Panc1 (cell line): ENCODE measurements at regions not wholly inside any gene's neighbourhood (a gene's known extent, or its start where the extent isn't known, plus 50 kb on each side); places are given as distances from the start of the nearest gene placed in this dataset.
"Not testable (repeated sequence)": the region's sequence is repeated elsewhere in the genome, so short reads cannot be mapped to it uniquely, and the experiment has no call there.

Experiments
- ATAC-seq: fragments of 200-7000 bp; cut with Tn5 transposase; 2 replicates; pipeline ENCODE4 v1.9.1; 2020; ENCODE audit warnings: mild to moderate bottlenecking, moderate library complexity
- BruUV-seq: library from RNA; stranded (reverse); fragments of 400-500 nt; replicated peaks from 2 replicates; lab custom pipeline; 2021; lab: Mats Ljungman, UMichigan
- CTCF ChIA-PET: fragments of 300-600 bp; sonication (Branson Sonifier 250); formaldehyde crosslinking; loops from one replicate; lab custom pipeline; 2022; ENCODE audit warnings: antibody characterized with exemption; lab: Charles Lee
- POLR2A ChIA-PET: fragments of 300-600 bp; sonication (Branson Sonifier 250); formaldehyde crosslinking; loops from one replicate; lab custom pipeline; 2022; ENCODE audit warnings: antibody characterized with exemption; lab: Charles Lee
- DNase-seq: peaks from one replicate; pipeline ENCODE4 v3.0.0-alpha.2; 2010; ENCODE audit warnings: low read depth, low spot score
- H3K27ac ChIP-seq: 2 replicates; pipeline ENCODE4 v1.5.1; 2011; ENCODE audit warnings: mild to moderate bottlenecking, low read length, inconsistent platforms
- H3K27me3 ChIP-seq: fragments of 200-500 bp; sonication (Bioruptor generic); 2 replicates; pipeline ENCODE4 v1.6.0; 2014; ENCODE audit warnings: low read length, inconsistent platforms; ENCODE audit not compliant: control insufficient read depth, insufficient read depth
- H3K36me3 ChIP-seq: fragments of 200-500 bp; sonication (Bioruptor generic); 2 replicates; pipeline ENCODE4 v1.5.1; 2014; ENCODE audit warnings: inconsistent platforms, mild to moderate bottlenecking, low read length, moderate library complexity; ENCODE audit not compliant: control insufficient read depth, insufficient read depth
- H3K4me1 ChIP-seq: 2 replicates; pipeline ENCODE4 v1.5.1; 2011; ENCODE audit warnings: inconsistent platforms, mild to moderate bottlenecking, low read length, moderate library complexity; ENCODE audit not compliant: control insufficient read depth, insufficient read depth
- H3K4me3 ChIP-seq, 2 experiments: 2 replicates each; pipeline ENCODE4 v1.5.1; 2011 to 2012; ENCODE audit warnings: low read depth in 2 of 2, low read length in 2 of 2, mild to moderate bottlenecking in 2 of 2, inconsistent platforms in 1 of 2, moderate library complexity in 1 of 2
- H3K9me3 ChIP-seq: fragments of 200-500 bp; sonication (Bioruptor generic); 2 replicates; pipeline ENCODE4 v1.5.1; 2014; ENCODE audit warnings: low read depth, mild to moderate bottlenecking, inconsistent platforms, low read length, moderate library complexity; ENCODE audit not compliant: control insufficient read depth, insufficient read depth
- POLR2AphosphoS5 ChIP-seq: IDR thresholded peaks from 2 replicates; pipeline ENCODE4 v1.6.1; 2012; ENCODE audit warnings: mild to moderate bottlenecking, low read depth, low read length, moderate library complexity
- REST ChIP-seq, 2 experiments: IDR thresholded peaks; 2 replicates each; pipeline ENCODE4 v1.6.1; 2011 to 2012; ENCODE audit warnings: low read depth in 2 of 2, control low read depth in 1 of 2, low read length in 1 of 2, mild to moderate bottlenecking in 1 of 2, moderate library complexity in 1 of 2; ENCODE audit not compliant: insufficient read depth in 1 of 2
- SIN3A ChIP-seq: IDR thresholded peaks from 2 replicates; pipeline ENCODE4 v1.6.1; 2012; ENCODE audit warnings: low read depth, mild to moderate bottlenecking, low read length, moderate library complexity, borderline replicate concordance; ENCODE audit not compliant: insufficient read depth
- TCF7L2 ChIP-seq: IDR thresholded peaks from 2 replicates; pipeline ENCODE4 v1.6.1; 2011; ENCODE audit warnings: mild to moderate bottlenecking, low read depth, low read length, inconsistent platforms
- in situ Hi-C: cut with HindIII; loops from 2 replicates; pipeline ENCODE4 v1.10.0; 2016; ENCODE audit warnings: low sequenced_read_pairs, low pct_unique_long_range_greater_than_20kb
- intact Hi-C: fragments of 100-400 bp; cut with micrococcal nuclease; formaldehyde crosslinking; loops from one replicate; pipeline ENCODE4 v1.10.0; 2022; ENCODE audit not compliant: unreplicated experiment
- TF ChIP-seq, protein P1 (sequence below): fragments of 450-650 bp; IDR thresholded peaks from 2 replicates; pipeline ENCODE4 v1.5.1; 2017; ENCODE audit warnings: mild to moderate bottlenecking

- in situ Hi-C loops (no loop called here), intact Hi-C loops (loop anchor here (10.0 kb wide), 1 partner anchor 119 kb away; the partner anchor contains the start of gene ZNF726)
- TF ChIP-seq SIN3A (no peak), POLR2AphosphoS5 (peak; percentile 74), REST (IDR thresholded peaks at IDR 0.05; ENCODE audit: insufficient read depth in 1 of 2, low read depth in 2 of 2, low read length in 1 of 2) (no peak), TCF7L2 (no peak)
- TF ChIP-seq, protein P1, sequence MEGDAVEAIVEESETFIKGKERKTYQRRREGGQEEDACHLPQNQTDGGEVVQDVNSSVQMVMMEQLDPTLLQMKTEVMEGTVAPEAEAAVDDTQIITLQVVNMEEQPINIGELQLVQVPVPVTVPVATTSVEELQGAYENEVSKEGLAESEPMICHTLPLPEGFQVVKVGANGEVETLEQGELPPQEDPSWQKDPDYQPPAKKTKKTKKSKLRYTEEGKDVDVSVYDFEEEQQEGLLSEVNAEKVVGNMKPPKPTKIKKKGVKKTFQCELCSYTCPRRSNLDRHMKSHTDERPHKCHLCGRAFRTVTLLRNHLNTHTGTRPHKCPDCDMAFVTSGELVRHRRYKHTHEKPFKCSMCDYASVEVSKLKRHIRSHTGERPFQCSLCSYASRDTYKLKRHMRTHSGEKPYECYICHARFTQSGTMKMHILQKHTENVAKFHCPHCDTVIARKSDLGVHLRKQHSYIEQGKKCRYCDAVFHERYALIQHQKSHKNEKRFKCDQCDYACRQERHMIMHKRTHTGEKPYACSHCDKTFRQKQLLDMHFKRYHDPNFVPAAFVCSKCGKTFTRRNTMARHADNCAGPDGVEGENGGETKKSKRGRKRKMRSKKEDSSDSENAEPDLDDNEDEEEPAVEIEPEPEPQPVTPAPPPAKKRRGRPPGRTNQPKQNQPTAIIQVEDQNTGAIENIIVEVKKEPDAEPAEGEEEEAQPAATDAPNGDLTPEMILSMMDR, result peak; percentile 27; the same call in 1 of the 2 replicates
- H3K4me1 ChIP-seq, result 0 out of 2 replicates have a peak, but pooled peaks cover 3% of the 10 kb centered on the region
- DNase-seq (no peak), ATAC-seq (peak; percentile 98)
- H3K27ac ChIP-seq, result peak overlapping the region; percentile 83
- BruUV-seq, result no TSS peak
- ChIA-PET CTCF (interaction anchor here (0.6 kb wide), 1 partner anchor 568 kb away, joined by 4 read pairs; no protein-coding TSS in a partner anchor), POLR2A (interaction anchor here (0.6 to 1.0 kb wide), 2 partner anchors 25 to 618 kb away, joined by 3 to 5 read pairs; no protein-coding TSS in a partner anchor)
- H3K4me3 ChIP-seq, result peak overlapping the region; percentile 72 to 90
- no peaks in the 10 kb centered on the region for H3K27me3 ChIP-seq
- no peaks in the 10 kb centered on the region for H3K9me3 ChIP-seq
- peaks cover 5% of the 10 kb centered on the region; the same call in 1 of the 2 replicates for H3K36me3 ChIP-seq
These were observed 53.6 kb upstream of the ZNF254 start for GRCh38 chr19:24033301-24033962.

DNA sequence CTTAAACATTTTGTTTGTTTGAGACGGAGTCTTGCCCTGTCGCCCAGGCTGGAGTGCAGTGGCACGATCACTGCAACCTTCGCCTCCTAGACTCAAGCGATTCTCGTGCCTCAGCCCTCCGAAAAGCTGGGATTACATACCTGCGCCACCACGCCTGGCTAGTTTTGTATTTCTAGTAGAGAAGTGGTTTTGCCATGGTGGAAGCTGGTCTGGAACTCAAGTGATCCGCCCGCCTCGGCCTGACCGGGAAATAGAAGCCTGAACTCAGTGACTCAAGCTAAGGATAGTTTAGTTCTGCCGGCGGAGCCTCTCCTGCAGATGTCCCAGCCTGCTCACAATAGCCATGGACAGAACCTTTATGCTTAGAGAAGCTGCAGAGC is 53.0 kb upstream of the ZNF254 start:
- intact Hi-C loops, result loop anchor here (10.0 kb wide), 1 partner anchor 119 kb away; the partner anchor contains the start of gene ZNF726
- Histone ChIP-seq H3K4me3 (peak overlapping the region; percentile 72 to 90), H3K27ac (peak overlapping the region; percentile 83), H3K36me3 (peaks cover 5% of the 10 kb centered on the region; the same call in 1 of the 2 replicates), H3K4me1 (0 out of 2 replicates have a peak, but pooled peaks cover 3% of the 10 kb centered on the region), H3K9me3 (no peaks in the 10 kb centered on the region), H3K27me3 (no peaks in the 10 kb centered on the region)
- ChIA-PET POLR2A (interaction anchor here (0.6 to 1.0 kb wide), 2 partner anchors 25 to 618 kb away, joined by 3 to 5 read pairs; no protein-coding TSS in a partner anchor), CTCF (no interaction called here)
- BruUV-seq, result no TSS peak
- in situ Hi-C loops, result no loop called here
- ATAC-seq, result peak; percentile 42
- no peak for DNase-seq
- TF ChIP-seq POLR2AphosphoS5 (no peak), SIN3A (no peak), TCF7L2 (no peak), REST (IDR thresholded peaks at IDR 0.05; ENCODE audit: insufficient read depth in 1 of 2, low read depth in 2 of 2, low read length in 1 of 2) (no peak)
- TF ChIP-seq, protein P1, result no peak

DNA sequence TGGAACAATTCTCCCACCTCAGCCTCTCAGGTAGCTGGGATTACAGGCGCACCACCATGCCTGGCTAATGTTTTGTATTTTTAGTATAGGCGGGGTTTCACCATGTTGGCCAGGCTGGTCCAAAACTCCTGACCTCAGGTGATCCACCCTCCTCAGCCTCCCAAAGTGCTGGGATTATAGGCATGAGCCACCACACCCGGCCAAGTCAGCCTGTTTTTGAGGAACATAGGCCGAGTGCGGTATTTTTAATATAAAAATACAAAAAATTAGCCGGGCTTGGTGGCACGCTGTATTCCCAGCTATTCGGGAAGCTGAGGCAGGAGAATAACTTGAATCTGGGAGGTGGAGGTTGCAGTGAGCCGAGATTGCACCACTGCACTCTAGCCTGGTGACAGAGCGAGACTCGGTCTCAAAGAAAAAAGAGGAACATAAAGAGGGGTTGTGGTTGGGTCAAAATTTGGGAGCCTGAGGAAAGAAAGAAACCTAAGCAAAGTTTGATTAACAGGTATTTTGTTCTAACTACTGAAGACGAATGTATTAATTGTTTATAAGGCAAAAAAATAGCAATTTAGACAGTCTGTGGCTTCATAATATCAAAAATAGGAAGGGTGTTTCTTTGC is 51.6 kb upstream of the ZNF254 start:
- intact Hi-C loops, result loop anchor here (10.0 kb wide), 1 partner anchor 121 kb away; the partner anchor contains the start of gene ZNF726
- H3K27me3 ChIP-seq, H3K36me3 ChIP-seq, H3K9me3 ChIP-seq, H3K27ac ChIP-seq, BruUV-seq, in situ Hi-C loops, CTCF ChIA-PET, ATAC-seq, H3K4me1 ChIP-seq, POLR2A ChIA-PET, DNase-seq: not testable (repeated sequence)
- H3K4me3 ChIP-seq, result peak overlapping the region in 1 of 2 experiments; percentile 72; a peak in 1 of 4 replicates
